ENCODE measurements at regions not wholly inside any gene's neighbourhood (a gene's known extent, or its start where the extent isn't known, plus 50 kb on each side); places are given as distances from the start of the nearest gene placed in this dataset.

DNA sequence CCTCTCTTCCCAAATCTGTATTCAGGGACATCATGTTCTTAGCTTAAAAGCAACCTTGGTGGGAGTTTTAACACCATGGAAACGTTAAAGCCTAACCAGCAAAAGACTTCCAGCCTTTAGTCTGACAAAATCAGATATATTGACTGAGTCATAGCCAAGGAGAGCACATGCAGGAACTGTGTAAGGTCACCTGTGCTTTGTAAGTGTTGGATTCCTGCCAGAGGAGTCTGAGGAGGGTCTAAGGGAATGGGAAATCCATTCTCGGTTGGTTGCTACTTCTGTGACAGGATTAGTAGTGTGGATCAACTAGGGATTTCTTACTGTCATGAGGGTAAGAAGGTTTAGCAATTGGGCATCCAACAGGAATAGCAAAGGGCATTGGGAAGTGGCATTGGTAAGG, 142.0 kb upstream of the CHD1 start:
- no peak for DNase-seq (ENCODE audit: low read depth)
- in situ Hi-C loops (cut with HindIII; ENCODE audit: low sequenced_read_pairs) = no loop called here
- TF ChIP-seq, protein P1, sequence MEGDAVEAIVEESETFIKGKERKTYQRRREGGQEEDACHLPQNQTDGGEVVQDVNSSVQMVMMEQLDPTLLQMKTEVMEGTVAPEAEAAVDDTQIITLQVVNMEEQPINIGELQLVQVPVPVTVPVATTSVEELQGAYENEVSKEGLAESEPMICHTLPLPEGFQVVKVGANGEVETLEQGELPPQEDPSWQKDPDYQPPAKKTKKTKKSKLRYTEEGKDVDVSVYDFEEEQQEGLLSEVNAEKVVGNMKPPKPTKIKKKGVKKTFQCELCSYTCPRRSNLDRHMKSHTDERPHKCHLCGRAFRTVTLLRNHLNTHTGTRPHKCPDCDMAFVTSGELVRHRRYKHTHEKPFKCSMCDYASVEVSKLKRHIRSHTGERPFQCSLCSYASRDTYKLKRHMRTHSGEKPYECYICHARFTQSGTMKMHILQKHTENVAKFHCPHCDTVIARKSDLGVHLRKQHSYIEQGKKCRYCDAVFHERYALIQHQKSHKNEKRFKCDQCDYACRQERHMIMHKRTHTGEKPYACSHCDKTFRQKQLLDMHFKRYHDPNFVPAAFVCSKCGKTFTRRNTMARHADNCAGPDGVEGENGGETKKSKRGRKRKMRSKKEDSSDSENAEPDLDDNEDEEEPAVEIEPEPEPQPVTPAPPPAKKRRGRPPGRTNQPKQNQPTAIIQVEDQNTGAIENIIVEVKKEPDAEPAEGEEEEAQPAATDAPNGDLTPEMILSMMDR (IDR thresholded peaks at IDR 0.05; ENCODE audit: low read depth, low read length, missing control alignments) = no peak
- H3K4me3 ChIP-seq (ENCODE audit: low read depth, low read length) = no peak overlapping the region

DNA sequence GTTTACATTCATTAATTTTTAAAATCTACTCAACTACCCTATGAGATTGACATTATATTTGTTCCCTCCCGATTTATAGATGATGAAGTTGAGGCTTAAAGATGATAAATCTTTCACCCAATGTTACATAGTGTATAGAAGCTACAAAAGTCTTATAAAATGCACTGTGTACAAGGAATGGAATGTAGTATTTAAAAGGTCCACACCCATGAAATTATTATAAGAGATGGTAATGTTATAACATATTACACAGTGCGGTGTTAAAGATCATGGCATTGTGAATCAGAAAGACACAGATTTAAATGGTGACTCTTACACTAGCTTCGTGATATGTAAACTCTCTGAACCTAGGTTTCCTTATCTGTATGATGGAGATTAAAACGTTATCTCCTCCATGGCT, 141.6 kb upstream of the CHD1 start:
- TF ChIP-seq, protein P1 (IDR thresholded peaks at IDR 0.05; ENCODE audit: low read depth, low read length, missing control alignments) = no peak
- DNase-seq (ENCODE audit: low read depth) = no peak
- H3K4me3 ChIP-seq (ENCODE audit: low read depth, low read length) = no peak overlapping the region
- in situ Hi-C loops (cut with HindIII; ENCODE audit: low sequenced_read_pairs) = no loop called here

DNA sequence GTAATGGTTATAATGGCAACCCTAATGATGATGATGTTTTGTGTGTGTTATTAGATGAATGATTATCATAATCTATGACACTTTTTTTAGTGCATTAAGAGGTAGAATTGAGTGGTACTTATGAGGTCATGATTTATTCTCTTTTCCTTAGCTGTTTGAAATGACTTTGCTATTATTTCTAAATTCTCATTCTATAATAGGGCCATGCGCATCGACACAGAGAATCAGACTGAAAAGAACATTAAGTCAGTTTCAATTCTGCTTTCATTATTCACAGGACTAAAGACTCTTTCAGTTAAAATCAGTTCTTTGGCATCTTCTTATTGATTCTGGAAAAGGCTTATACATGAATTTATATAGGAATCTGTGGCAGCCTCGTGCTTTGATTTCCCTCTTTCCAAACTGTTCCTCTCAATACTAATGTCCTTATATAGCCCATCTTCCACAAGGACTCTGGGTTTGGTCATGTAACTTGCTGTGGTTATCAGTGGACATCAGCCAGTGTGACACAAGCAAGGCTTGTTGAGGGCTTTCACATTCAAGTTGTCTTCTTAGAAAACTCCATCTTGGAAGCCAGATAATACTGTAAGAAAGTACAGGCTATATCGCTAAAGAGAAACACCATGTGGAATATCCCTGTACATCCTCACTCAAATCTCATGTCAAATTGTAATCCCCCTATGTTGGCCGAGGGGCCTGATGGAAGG, 140.3 kb upstream of the CHD1 start:
- TF ChIP-seq, protein P1 (IDR thresholded peaks at IDR 0.05; ENCODE audit: low read depth, low read length, missing control alignments) = no peak
- DNase-seq (ENCODE audit: low read depth) = no peak
- in situ Hi-C loops (cut with HindIII; ENCODE audit: low sequenced_read_pairs) = no loop called here
- no peak overlapping the region for H3K4me3 ChIP-seq (ENCODE audit: low read depth, low read length)

DNA sequence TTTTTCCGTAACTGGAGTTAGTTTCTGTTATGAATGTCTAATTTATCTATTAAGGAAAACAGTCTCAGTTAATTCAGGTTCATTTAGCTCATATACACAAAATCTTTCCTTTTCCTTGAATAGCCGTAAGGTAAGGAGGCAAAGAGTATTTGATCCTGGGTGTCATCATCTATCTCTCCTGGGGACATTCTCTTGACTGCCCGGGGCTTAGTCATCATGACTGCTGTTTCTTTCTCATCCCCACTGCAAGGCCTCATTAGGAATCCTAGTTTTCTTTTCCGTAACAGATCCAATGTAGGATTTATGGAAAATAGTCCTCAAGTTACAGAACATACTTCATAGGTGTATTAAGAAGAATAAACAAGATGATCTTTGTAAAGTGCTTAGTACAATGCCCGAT, 134.9 kb upstream of the CHD1 start:
- in situ Hi-C loops (cut with HindIII; ENCODE audit: low sequenced_read_pairs) = no loop called here
- TF ChIP-seq, protein P1 (IDR thresholded peaks at IDR 0.05; ENCODE audit: low read depth, low read length, missing control alignments) = no peak
- no peak for DNase-seq (ENCODE audit: low read depth)
- H3K4me3 ChIP-seq (ENCODE audit: low read depth, low read length) = no peak overlapping the region

DNA sequence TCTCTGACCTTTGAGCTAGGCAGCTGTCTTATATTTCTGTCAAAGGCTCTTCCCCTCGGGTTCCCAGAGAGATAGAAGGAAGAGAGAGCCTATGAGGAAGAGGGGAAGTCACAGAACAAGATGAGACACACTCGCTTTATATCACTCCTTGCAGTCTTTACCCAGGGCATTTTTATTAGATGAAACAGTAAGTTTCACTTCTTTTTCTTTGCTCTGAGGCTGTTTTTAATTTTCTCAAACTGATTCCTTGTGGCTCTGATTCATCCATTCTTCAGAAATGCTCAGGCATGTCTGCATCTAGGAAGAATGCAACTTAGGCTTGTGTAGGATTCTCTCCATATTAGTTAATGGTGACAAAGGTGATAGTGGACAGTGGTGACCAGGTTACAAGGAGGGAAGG, 132.9 kb upstream of the CHD1 start:
- in situ Hi-C loops (cut with HindIII; ENCODE audit: low sequenced_read_pairs) = no loop called here
- no peak overlapping the region for H3K4me3 ChIP-seq (ENCODE audit: low read depth, low read length)
- TF ChIP-seq, protein P1 (IDR thresholded peaks at IDR 0.05; ENCODE audit: low read depth, low read length, missing control alignments) = no peak
- peak; percentile 19 for DNase-seq (ENCODE audit: low read depth)

DNA sequence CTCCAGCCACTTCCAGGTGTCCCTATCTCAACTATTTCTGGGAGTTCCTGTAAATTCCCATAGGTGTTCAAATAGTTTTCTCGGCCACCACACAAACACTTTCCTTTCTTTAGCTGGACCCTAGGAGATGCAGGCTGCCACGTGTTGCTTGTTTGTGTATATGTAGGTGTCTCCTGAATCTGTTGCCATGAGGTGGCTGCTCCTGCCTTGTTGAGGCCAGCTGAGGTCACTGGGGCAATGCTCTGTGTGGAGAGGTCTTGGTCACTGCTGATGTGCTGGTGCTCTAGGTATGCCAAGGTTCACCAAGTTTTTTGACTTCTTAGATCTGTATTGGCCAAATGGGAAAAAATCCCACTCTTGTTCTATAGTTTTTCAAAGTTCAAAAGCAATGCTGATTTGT, 132.5 kb upstream of the CHD1 start:
- DNase-seq (ENCODE audit: low read depth) = no peak
- H3K4me3 ChIP-seq (ENCODE audit: low read depth, low read length) = no peak overlapping the region
- TF ChIP-seq, protein P1 (IDR thresholded peaks at IDR 0.05; ENCODE audit: low read depth, low read length, missing control alignments) = no peak
- in situ Hi-C loops (cut with HindIII; ENCODE audit: low sequenced_read_pairs) = no loop called here
